Keratinocyte (primary cell): ENCODE measurements at regions not wholly inside any gene's neighbourhood (a gene's known extent, or its start where the extent isn't known, plus 50 kb on each side); places are given as distances from the start of the nearest gene placed in this dataset.

Experiments used
- DNase-seq: peaks from one replicate; pipeline ENCODE4 v3.0.0-alpha.2; 2011; ENCODE audit warnings: low read depth, missing footprints, low spot score
- FAIRE-seq: peaks from 2 replicates; lab custom pipeline; 2011; peaks lifted over from hg19 to GRCh38; lab: Jason Lieb, UNC
- H2AFZ ChIP-seq: 2 replicates; pipeline ENCODE4 v1.6.0; 2012; ENCODE audit warnings: low read length, control low read depth, inconsistent platforms; ENCODE audit not compliant: control insufficient read depth
- H3K27ac ChIP-seq: 2 replicates; pipeline ENCODE4 v1.5.1; 2011; ENCODE audit warnings: low read length; ENCODE audit not compliant: control insufficient read depth, insufficient read depth
- H3K27me3 ChIP-seq: 3 replicates; pipeline ENCODE4 v1.6.0; 2011; ENCODE audit warnings: low read length; ENCODE audit not compliant: control insufficient read depth, insufficient read depth; ENCODE audit errors: extremely low read depth
- H3K36me3 ChIP-seq, 2 experiments: 2 replicates in 1 of 2; 3 replicates in 1 of 2; pipeline ENCODE4 v1.5.1; 2011; ENCODE audit warnings: low read length in 2 of 2, mild to moderate bottlenecking in 1 of 2; ENCODE audit not compliant: control insufficient read depth in 2 of 2, insufficient read depth in 2 of 2; ENCODE audit errors: extremely low read depth in 1 of 2
- H3K4me1 ChIP-seq: 3 replicates; pipeline ENCODE4 v1.5.1; 2011; ENCODE audit warnings: low read length; ENCODE audit not compliant: control insufficient read depth, insufficient read depth; ENCODE audit errors: extremely low read depth
- H3K4me2 ChIP-seq: 3 replicates; pipeline ENCODE4 v1.6.0; 2011; ENCODE audit warnings: low read depth, low read length; ENCODE audit not compliant: control insufficient read depth, insufficient read depth; ENCODE audit errors: extremely low read depth
- H3K4me3 ChIP-seq, 3 experiments: fragments of 200-600 bp in 1 of 3; sonication (generic) in 1 of 3; 2 replicates in 2 of 3; 3 replicates in 1 of 3; pipeline ENCODE4 v1.5.1; 2011 to 2016; ENCODE audit warnings: low read length in 3 of 3, mild to moderate bottlenecking in 3 of 3, control low read depth in 2 of 3, inconsistent platforms in 1 of 3, low read depth in 1 of 3, mixed read lengths in 1 of 3, mixed run types in 1 of 3, moderate library complexity in 1 of 3; ENCODE audit not compliant: control insufficient read depth in 2 of 3, insufficient read depth in 2 of 3; ENCODE audit errors: extremely low read depth in 1 of 3
- H3K79me2 ChIP-seq: 2 replicates; pipeline ENCODE4 v1.6.0; 2012; ENCODE audit warnings: low read length; ENCODE audit not compliant: control insufficient read depth, insufficient read depth
- H3K9ac ChIP-seq: 3 replicates; pipeline ENCODE4 v1.6.0; 2011; ENCODE audit warnings: low read length; ENCODE audit not compliant: control insufficient read depth, insufficient read depth; ENCODE audit errors: extremely low read depth
- H3K9me1 ChIP-seq: 3 replicates; pipeline ENCODE4 v1.6.0; 2011; ENCODE audit warnings: low read length; ENCODE audit not compliant: control insufficient read depth, insufficient read depth; ENCODE audit errors: extremely low read depth
- H3K9me3 ChIP-seq: 2 replicates; pipeline ENCODE4 v1.5.1; 2012; ENCODE audit warnings: low read depth, low read length; ENCODE audit not compliant: control insufficient read depth
- H4K20me1 ChIP-seq: 3 replicates; pipeline ENCODE4 v1.6.0; 2011; ENCODE audit warnings: low read length; ENCODE audit not compliant: control insufficient read depth, insufficient read depth; ENCODE audit errors: extremely low read depth
- EZH2 ChIP-seq: IDR thresholded peaks from one replicate; pipeline ENCODE4 v1.6.1; 2012; ENCODE audit warnings: inconsistent platforms, mild to moderate bottlenecking, low read length, moderate library complexity
- dilution Hi-C: fragments of 300-500 bp; cut with MboI; formaldehyde crosslinking; loops from one replicate; pipeline ENCODE4 v1.7.0; 2020; ENCODE audit warnings: low sequenced_read_pairs; ENCODE audit not compliant: extremely low pct_ligation_motif_present
- TF ChIP-seq, protein P1 (sequence below), 3 experiments: IDR thresholded peaks in 1 of 3; conservative IDR thresholded peaks in 1 of 3; optimal IDR thresholded peaks in 1 of 3; 2 replicates in 2 of 3; 3 replicates in 1 of 3; pipeline versions ENCODE3 to v1.5.1; 2011; ENCODE audit warnings: low read length in 3 of 3, mild to moderate bottlenecking in 3 of 3, moderate library complexity in 2 of 3, control low read depth in 1 of 3, inconsistent platforms in 1 of 3; ENCODE audit not compliant: insufficient read depth in 2 of 3; ENCODE audit errors: extremely low read depth in 1 of 3

DNA sequence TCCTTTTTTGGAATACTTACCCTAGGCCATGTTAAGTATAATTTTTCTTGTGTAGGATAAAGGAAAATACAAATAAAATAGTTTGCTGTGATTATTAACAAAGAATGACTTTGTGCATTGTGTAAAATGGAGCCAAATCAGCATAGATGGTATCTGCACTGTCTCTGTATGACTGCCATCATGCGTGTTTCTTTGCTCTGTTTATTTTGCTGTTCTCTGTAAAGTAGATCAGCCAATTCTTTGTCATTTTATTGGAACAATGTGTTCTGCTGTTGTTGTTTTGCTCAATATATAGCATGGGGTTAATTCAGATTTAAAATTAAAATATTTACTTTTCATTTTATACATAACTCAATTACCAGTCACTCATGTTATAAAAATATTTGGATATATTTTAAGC is 181.3 kb upstream of the UBE2E3 start:
- Histone ChIP-seq H3K4me1 (no peaks in the 10 kb centered on the region), H3K4me3 (no peak overlapping the region), H3K27me3 (no peaks in the 10 kb centered on the region), H3K36me3 (no peaks in the 10 kb centered on the region), H3K79me2 (no peaks in the 10 kb centered on the region), H3K4me2 (no peak overlapping the region), H3K9ac (no peak overlapping the region), H3K9me1 (no peaks in the 10 kb centered on the region), H4K20me1 (no peaks in the 10 kb centered on the region), H3K27ac (no peak overlapping the region), H3K9me3 (no peaks in the 10 kb centered on the region), H2AFZ (no peak overlapping the region)
- TF ChIP-seq, protein P1, sequence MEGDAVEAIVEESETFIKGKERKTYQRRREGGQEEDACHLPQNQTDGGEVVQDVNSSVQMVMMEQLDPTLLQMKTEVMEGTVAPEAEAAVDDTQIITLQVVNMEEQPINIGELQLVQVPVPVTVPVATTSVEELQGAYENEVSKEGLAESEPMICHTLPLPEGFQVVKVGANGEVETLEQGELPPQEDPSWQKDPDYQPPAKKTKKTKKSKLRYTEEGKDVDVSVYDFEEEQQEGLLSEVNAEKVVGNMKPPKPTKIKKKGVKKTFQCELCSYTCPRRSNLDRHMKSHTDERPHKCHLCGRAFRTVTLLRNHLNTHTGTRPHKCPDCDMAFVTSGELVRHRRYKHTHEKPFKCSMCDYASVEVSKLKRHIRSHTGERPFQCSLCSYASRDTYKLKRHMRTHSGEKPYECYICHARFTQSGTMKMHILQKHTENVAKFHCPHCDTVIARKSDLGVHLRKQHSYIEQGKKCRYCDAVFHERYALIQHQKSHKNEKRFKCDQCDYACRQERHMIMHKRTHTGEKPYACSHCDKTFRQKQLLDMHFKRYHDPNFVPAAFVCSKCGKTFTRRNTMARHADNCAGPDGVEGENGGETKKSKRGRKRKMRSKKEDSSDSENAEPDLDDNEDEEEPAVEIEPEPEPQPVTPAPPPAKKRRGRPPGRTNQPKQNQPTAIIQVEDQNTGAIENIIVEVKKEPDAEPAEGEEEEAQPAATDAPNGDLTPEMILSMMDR (optimal IDR thresholded peaks at IDR 0.05 in 1 of 3, IDR thresholded peaks at IDR 0.05 in 1 of 3, conservative IDR thresholded peaks at IDR 0.05 in 1 of 3; ENCODE audit: extremely low read depth in 1 of 3, insufficient read depth in 2 of 3, low read length in 3 of 3): no peak
- TF ChIP-seq EZH2: no peak
- dilution Hi-C loops: no loop called here
- DNase-seq: no peak
- no peak for FAIRE-seq

DNA sequence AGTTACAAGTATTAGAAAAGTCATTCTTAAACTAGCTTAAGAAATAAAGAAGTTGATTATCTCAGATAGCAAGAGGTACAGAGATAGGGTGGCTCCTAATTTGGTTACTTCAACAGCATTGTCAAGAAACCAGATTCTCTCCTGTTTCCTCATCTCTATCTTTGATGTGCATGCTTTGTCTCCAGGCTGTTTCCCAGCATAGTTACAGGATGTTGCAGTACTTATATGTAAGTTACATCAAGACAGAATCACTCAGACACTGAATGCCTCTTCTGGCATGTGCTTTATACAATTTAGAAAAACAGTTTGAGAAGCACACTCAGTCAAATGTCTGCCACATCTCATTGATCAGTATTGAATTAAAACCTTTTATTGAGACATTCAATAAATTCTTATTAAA is 189.5 kb upstream of the UBE2E3 start:
- Histone ChIP-seq H3K79me2 (no peaks in the 10 kb centered on the region), H3K27ac (no peak overlapping the region), H3K27me3 (no peaks in the 10 kb centered on the region), H3K36me3 (no peaks in the 10 kb centered on the region), H2AFZ (no peak overlapping the region), H3K9ac (no peak overlapping the region), H3K9me3 (no peaks in the 10 kb centered on the region), H3K4me2 (no peak overlapping the region), H3K4me1 (no peaks in the 10 kb centered on the region), H4K20me1 (no peaks in the 10 kb centered on the region), H3K9me1 (no peaks in the 10 kb centered on the region), H3K4me3 (no peak overlapping the region)
- no peak for TF ChIP-seq EZH2
- TF ChIP-seq, protein P1 (optimal IDR thresholded peaks at IDR 0.05 in 1 of 3, IDR thresholded peaks at IDR 0.05 in 1 of 3, conservative IDR thresholded peaks at IDR 0.05 in 1 of 3; ENCODE audit: extremely low read depth in 1 of 3, insufficient read depth in 2 of 3, low read length in 3 of 3): no peak
- dilution Hi-C loops: no loop called here
- DNase-seq (no peak), FAIRE-seq (no peak)
